Spleen (tissue), 7 donors: ENCODE measurements at regions not wholly inside any gene's neighbourhood (a gene's known extent, or its start where the extent isn't known, plus 50 kb on each side); places are given as distances from the start of the nearest gene placed in this dataset.

Experiments
- POLR2A ChIP-seq, 3 donors: fragments of 450-650 bp; IDR thresholded peaks; one replicate each; pipeline ENCODE4 v1.5.1; 2017; ENCODE audit warnings: antibody characterized with exemption in 3 of 3, mild to moderate bottlenecking in 1 of 3
- POLR2AphosphoS5 ChIP-seq, 3 donors: sonication (generic); formaldehyde crosslinking; IDR thresholded peaks; one replicate each; pipeline ENCODE4 v1.5.1; 2017; ENCODE audit warnings: antibody characterized with exemption in 3 of 3
- TF ChIP-seq, protein P1 (sequence below), 11 experiments: fragments of 200-600 bp in 7 of 11; fragments of 450-650 bp in 4 of 11; sonication (generic) in 4 of 11; IDR thresholded peaks in 8 of 11; conservative IDR thresholded peaks in 3 of 11; 1 replicate in 7 of 11; 2 replicates in 4 of 11; pipeline versions ENCODE4 v1.4.0 to v1.8.0; 2016 to 2021; ENCODE audit warnings: antibody characterized with exemption in 11 of 11, inconsistent platforms in 4 of 11, mild to moderate bottlenecking in 1 of 11
- donor health status: DM: no; HTN: no; CAD: no; lungs with moderate emphysema.
- donor health status: DM: no; HTN: no; CAD: no.
- donor health status: DM: no; HTN: no; CAD: no.

DNA sequence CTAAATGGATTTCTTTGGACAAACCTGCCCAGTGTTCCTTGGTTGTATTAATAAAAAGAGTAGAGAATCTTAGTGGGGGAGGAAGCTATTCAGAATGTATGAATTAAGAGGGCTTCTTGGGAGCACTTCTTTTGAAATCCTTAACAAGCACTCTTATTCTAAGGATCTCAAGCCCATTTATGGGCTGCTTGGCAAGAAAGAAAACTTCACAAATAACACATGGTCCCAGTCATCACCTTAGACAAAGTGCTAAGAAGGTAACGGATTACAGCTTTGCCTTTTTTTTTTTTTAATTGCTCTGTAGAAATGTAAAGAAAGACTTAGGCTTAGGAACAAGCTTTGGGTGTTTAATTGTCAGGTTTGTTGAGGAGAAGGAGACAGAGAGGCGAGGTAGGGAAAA is 76.6 kb upstream of the IPO9 start:
- no peak for TF ChIP-seq POLR2A (IDR thresholded peaks at IDR 0.05)
- no peak for TF ChIP-seq POLR2AphosphoS5 (IDR thresholded peaks at IDR 0.05)
- TF ChIP-seq, protein P1, sequence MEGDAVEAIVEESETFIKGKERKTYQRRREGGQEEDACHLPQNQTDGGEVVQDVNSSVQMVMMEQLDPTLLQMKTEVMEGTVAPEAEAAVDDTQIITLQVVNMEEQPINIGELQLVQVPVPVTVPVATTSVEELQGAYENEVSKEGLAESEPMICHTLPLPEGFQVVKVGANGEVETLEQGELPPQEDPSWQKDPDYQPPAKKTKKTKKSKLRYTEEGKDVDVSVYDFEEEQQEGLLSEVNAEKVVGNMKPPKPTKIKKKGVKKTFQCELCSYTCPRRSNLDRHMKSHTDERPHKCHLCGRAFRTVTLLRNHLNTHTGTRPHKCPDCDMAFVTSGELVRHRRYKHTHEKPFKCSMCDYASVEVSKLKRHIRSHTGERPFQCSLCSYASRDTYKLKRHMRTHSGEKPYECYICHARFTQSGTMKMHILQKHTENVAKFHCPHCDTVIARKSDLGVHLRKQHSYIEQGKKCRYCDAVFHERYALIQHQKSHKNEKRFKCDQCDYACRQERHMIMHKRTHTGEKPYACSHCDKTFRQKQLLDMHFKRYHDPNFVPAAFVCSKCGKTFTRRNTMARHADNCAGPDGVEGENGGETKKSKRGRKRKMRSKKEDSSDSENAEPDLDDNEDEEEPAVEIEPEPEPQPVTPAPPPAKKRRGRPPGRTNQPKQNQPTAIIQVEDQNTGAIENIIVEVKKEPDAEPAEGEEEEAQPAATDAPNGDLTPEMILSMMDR (IDR thresholded peaks at IDR 0.05 in 8 of 11, conservative IDR thresholded peaks at IDR 0.05 in 3 of 11), result no peak
